HG02623 (cell line): ENCODE measurements at regions not wholly inside any gene's neighbourhood (a gene's known extent, or its start where the extent isn't known, plus 50 kb on each side); places are given as distances from the start of the nearest gene placed in this dataset.
"Not testable (repeated sequence)": the region's sequence is repeated elsewhere in the genome, so short reads cannot be mapped to it uniquely, and the experiment has no call there.

Source experiments
- ATAC-seq: cut with Tn5 transposase; IDR thresholded peaks from one replicate; pipeline ENCODE4 v1.9.1; 2021; ENCODE audit warnings: moderate library complexity; ENCODE audit not compliant: unreplicated experiment

DNA sequence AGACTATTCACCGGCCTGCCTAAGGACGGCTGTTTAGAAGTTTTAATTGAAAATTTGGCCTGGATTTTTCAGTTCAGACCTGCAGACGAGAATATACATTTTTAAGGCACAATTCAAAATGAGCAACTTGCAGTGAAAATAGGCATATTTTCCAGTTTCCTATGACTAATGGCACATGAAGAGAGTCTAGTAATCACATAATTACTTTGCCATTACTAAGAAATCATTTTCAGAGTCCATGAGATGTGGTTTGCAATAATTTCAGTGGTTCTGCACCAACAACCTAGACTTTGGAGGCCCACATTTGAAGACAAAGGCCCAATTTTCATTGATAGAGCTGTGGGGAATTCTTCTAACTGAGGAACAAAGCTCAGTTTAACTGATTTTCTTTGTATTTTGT is 205.3 kb downstream of the SOX2 start:
- ATAC-seq: no peak

GRCh38 chr3:181919375-181919774 is 207.7 kb downstream of the SOX2 start:
- no peak for ATAC-seq

GRCh38 chr3:181920409-181920808 is 208.7 kb downstream of the SOX2 start:
- no peak for ATAC-seq

DNA sequence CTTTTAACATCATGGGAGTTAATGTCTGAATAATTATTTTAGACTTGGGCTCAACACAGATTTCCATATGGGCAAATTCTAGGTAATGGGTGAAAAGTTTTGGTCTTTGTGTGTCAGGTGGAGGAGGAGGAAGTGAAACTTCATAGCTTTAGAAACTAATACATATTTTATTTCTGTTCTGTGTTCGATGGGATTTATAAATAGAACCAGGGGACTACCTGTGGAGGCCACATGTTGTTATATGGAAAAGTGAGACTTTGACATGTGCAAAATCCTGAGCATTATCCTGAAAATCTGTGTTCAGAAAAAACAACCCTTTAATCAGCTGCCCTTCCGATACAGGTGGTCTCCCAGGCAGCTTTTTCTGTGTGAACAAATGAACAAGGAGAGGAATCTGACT is 209.5 kb downstream of the SOX2 start:
- ATAC-seq: peak; percentile 83

GRCh38 chr3:181925841-181926240 is 214.1 kb downstream of the SOX2 start:
- ATAC-seq: not testable (repeated sequence)

DNA sequence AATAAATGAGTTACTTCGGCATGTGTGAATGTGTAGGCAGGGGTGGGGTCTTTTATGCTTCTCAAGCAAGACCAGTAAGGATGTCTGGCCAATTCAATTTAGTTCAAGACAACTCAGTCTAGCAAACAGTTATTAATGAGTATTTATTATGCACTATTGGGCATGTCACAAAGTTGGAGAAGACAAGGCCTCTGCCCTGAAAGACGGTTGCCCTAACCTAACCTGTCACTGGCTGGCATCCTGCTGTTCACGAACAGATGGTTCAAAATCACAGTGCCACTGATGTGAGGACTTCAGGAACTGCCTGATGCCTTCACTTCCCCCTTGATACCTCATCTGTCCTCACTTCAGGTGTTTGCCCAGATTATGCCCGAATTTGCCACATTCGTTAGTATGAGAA is 217.8 kb downstream of the SOX2 start:
- ATAC-seq: no peak

GRCh38 chr3:181930105-181930504 is 218.4 kb downstream of the SOX2 start:
- no peak for ATAC-seq

DNA sequence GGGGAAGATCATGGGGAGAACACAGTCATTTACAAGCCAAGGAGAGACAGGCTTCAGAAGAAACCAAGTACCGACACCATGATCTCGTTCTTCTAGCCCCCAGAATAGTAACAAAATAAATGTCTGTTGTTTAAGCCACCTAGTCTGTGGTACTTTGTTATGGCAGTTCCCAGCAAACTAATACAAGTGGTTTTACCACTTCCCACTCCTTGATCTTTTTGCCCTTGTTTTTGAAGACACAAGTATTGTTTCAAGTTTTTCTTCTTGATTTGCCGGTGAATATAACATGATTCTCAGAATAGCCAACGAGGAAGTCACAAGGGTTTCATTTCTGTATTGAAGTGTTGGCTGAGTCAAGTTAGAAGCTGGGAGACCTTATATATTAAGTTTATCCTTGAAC is 220.3 kb downstream of the SOX2 start:
- ATAC-seq: peak; percentile 55

DNA sequence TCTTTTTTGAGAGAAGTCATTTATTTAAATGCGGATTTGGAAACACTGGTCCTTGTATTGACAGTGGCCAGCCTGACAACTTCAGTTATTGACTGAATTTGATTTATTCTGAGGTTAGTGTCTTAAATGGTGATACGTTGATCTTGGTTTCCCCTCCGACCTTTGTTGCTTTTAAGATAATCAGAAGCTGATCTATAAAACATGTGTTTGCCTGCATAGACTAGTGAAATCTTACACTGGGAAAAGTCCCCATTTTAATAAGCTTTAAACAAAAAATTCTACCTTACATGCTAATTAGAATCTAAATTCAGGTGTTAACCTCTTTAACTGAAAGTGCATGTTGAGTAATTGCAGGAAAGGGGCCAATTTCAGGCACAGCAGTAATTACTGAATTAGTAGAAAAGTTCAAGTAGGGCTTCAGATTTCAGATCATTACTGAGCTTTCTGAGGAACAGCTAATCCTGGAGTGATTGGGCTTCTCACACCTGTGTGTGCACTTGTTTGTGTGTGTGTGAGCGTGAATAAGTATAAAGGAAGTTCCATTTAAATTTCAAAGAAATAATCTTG is 221.4 kb downstream of the SOX2 start:
- ATAC-seq: peak; percentile 32

DNA sequence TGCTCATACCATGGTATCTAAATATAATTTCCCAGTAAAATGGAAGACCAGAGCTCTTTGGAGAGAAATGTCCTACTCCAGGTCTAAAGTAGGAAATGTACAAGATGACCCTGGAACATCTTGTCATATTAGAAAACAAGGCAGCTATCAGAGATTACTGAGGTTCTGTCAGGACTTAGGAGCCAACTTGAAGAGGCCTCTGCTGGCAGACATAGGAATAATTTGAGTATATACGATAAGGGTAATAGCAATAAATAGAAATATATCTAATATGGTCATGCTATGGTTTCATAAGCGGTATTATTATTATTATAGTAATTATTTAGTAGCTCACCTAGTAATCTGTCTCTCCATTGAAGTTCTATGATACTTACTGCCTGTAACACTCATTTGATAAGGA is 224.2 kb downstream of the SOX2 start:
- ATAC-seq: no peak

DNA sequence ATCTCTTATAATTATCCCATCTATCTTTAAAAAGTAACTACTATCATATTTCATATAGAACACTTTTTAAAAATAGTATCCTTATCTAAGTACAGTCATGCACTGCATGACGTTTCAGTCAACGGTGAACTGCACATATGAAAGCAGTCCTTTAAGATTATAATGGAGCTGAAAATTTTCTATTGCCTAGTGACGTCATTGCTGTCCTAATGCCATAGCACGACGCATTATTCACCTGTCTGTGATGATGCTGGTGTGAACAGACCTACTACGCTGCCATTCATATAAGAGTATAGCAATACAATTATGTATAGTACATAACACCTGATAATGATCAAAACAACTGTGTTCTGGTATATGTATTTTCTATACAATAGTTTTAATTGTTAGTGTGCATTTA is 225.0 kb downstream of the SOX2 start:
- no peak for ATAC-seq

GRCh38 chr3:181938580-181938979 is 226.9 kb downstream of the SOX2 start:
- ATAC-seq: not testable (repeated sequence)

GRCh38 chr3:181940703-181941102 is 229.0 kb downstream of the SOX2 start:
- ATAC-seq: no peak

DNA sequence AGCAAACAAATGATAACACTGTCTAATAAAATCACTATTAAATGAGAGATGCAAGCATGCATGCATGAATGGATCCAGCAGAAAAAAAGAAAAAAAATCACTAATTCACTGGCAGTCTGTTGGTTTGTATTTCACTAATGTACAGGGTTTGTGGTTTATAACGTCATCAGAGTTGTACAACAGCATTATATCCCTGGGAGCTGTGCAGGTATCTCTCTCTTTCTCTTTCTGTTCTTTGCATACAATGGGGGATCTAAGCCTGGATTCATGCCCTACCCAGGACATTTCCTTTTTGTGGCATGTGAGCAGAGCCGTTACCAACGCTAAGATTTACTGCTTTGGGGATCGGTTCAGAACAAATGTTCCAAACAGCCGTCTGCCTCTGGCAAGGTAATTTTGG is 229.5 kb downstream of the SOX2 start:
- ATAC-seq: peak; percentile 70

GRCh38 chr3:181943285-181943684 is 231.6 kb downstream of the SOX2 start:
- no peak for ATAC-seq

GRCh38 chr3:181947606-181948005 is 235.9 kb downstream of the SOX2 start:
- ATAC-seq: no peak

DNA sequence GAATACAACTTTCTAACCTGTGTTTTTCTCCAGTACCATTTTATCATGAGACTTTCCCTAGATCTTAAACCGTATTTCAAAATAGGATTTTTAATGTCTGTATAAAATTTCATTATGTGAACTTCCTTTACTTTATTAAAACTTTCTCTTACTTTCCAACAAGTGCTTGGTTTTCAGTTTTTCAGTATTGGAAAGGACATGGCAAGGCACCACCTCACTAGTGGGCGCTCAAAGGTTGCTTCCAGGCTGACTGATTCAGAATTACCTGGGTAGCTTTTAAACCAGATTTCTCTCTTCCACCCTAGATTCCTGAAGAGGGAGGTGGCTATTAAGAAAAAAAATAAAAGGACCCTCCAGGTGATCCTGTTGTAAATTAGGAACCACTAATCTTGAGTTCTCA is 236.6 kb downstream of the SOX2 start:
- no peak for ATAC-seq

DNA sequence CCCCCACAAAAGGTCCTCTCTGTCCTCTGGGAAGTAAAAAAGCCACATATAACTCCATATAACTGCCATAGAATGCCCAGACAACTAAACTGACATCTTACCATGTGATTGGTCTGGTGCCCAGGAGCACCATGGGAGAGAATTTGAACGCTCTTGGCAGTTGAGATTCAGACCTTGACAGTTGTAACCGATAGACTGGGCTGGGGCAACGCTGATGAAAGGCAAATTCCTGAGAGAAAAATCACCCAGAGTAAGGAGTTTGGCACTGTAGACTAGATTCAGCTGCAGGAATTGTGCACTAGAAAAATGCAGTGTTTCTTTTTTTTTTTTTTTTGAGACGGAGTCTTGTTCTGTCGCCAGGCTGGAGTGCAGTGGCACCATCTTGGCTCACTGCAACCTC is 240.5 kb downstream of the SOX2 start:
- ATAC-seq: no peak

GRCh38 chr3:181952929-181953328 is 241.2 kb downstream of the SOX2 start:
- ATAC-seq: no peak

DNA sequence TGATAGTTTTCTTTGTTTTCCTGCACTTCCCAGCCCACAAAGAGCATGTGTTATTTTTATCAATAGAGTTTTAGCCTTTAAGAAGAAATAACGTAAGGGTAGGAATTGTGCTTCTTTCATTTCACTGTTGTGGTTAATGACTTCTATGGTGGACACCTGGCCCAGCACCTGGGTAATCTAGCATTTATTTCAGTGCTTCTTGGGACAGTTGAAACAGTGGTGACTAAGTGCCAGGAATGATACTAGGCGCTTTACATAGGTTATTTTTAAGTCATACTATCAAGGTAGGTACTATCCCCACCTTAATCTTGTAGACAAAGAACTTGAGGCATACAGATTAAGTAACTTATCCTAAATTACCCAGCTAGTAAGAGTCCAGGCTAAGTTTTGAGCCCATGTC is 243.8 kb downstream of the SOX2 start:
- ATAC-seq: no peak

DNA sequence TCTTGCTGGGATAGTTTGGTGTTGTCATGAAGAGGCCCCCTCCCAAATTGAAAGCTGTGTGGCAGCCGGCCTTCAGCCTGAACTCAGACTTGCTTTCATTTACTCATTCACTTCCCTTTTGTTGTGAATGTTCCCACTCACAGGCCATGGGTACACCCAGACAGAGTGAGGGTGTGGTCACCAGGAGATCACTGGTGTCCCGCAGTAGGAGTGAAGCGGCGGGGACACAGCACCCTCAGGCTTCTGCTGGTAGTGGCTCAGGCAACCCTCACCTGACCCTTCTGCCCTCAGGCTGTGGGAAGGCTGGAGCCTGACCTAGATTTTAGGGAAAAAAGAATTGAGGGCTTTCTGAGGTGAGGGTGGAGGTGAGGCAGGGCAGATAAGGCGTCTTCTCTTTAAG is 244.4 kb downstream of the SOX2 start:
- ATAC-seq: no peak

DNA sequence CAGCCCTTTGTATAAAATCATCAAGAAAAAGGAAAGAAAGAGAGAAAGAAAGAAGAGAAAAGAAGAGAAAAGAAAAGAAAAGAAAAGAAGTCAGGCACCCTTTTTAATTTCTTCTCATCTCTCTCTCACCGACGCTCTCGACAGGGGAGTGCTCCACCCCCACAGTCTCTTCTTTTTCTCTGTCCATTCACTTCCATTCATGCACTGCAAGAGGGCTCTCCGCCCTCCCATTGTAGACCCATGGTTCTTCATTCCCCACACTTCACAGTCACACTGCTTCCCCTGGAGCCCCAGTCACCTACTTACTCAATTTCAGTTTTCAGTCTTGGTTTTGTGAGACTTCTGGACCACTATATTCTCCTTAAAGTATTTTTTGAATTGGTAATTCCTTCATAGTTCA is 254.7 kb downstream of the SOX2 start:
- no peak for ATAC-seq

DNA sequence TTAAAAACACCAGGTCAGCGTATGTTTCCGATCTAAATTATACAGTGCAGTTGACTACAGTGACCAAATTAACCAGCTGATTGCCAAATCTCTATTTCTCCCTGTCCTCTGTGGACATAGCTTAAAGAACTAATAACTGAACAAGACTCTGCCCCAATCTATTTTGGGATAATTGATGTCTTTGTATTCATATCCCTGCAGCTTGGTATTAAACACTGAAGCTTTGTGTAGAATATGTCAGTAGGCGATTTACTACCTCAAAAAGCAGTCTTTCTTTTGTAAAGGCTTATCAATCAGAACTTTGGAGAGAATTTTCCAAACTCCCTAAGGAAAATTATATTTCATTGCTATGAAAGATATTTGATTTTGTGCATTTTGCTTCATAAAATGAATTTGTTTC is 258.2 kb downstream of the SOX2 start:
- no peak for ATAC-seq

GRCh38 chr3:181971424-181971823 is 259.7 kb downstream of the SOX2 start:
- no peak for ATAC-seq
